Thyroid gland (tissue), 4 donors: ENCODE measurements at regions not wholly inside any gene's neighbourhood (a gene's known extent, or its start where the extent isn't known, plus 50 kb on each side); places are given as distances from the start of the nearest gene placed in this dataset.

ENCODE experiments used
- DNase-seq, 2 donors: peaks; one replicate each; pipeline ENCODE4 v3.0.0-alpha.2; 2019
- H3K27ac ChIP-seq, 3 donors: fragments of 200-600 bp; sonication (generic); 1 replicate in 2 of 3; 2 replicates in 1 of 3; pipeline ENCODE4 v1.5.1; 2016 to 2019; ENCODE audit warnings: mild to moderate bottlenecking in 1 of 3, moderate library complexity in 1 of 3
- H3K27me3 ChIP-seq: fragments of 200-600 bp; sonication (generic); one replicate; pipeline ENCODE4 v1.5.1; 2019
- H3K36me3 ChIP-seq, 2 donors: fragments of 200-600 bp; sonication (generic); one replicate each; pipeline ENCODE4 v1.5.1; 2016 to 2019
- H3K4me1 ChIP-seq, 2 donors: fragments of 200-600 bp; sonication (generic); one replicate each; pipeline ENCODE4 v1.5.1; 2017 to 2019
- H3K4me3 ChIP-seq, 3 donors: fragments of 200-600 bp; sonication (generic); replicated peaks in 1 of 3; 1 replicate in 2 of 3; 2 replicates in 1 of 3; pipeline ENCODE4 v1.5.1; 2016; ENCODE audit warnings: mild to moderate bottlenecking in 1 of 3
- H3K9me3 ChIP-seq: fragments of 200-600 bp; sonication (generic); one replicate; pipeline ENCODE4 v1.5.1; 2017
- CTCF ChIP-seq, 6 experiments: fragments of 200-600 bp in 3 of 6; fragments of 450-650 bp in 3 of 6; sonication (generic) in 3 of 6; IDR thresholded peaks; one replicate each; pipeline ENCODE4 v1.5.1; 2016 to 2019; ENCODE audit warnings: antibody characterized with exemption in 6 of 6, mild to moderate bottlenecking in 2 of 6, inconsistent platforms in 1 of 6, moderate library complexity in 1 of 6
- POLR2A ChIP-seq, 2 donors: fragments of 450-650 bp; IDR thresholded peaks; one replicate each; pipeline ENCODE4 v1.6.1; 2017; ENCODE audit warnings: antibody characterized with exemption in 2 of 2, mild to moderate bottlenecking in 2 of 2, moderate library complexity in 1 of 2
- WGBS, 2 donors: methylation state at CpG; one replicate each; pipeline ENCODE4 v1.1.5; 2017; 5-methylcytosine and 5-hydroxymethylcytosine counted together
- intact Hi-C: fragments of 100-400 bp; cut with DNase I; formaldehyde crosslinking; loops from one replicate; pipeline ENCODE4 v1.15.1; 2023

- no peak overlapping the region for H3K4me3 ChIP-seq
- H3K27ac ChIP-seq = no peak overlapping the region
- no peaks in the 10 kb centered on the region for H3K27me3 ChIP-seq
- no peak for DNase-seq
- H3K36me3 ChIP-seq = no peaks in the 10 kb centered on the region
- intact Hi-C loops = no loop called here
- H3K4me1 ChIP-seq = no peaks in the 10 kb centered on the region
- TF ChIP-seq POLR2A (IDR thresholded peaks at IDR 0.05) (no peak), CTCF (IDR thresholded peaks at IDR 0.05) (no peak)
- H3K9me3 ChIP-seq = no peaks in the 10 kb centered on the region
- 88 to 95% methylated on average over 7 of the region's 7 CpGs for WGBS, 2 donors
Measured at GRCh38 chr22:48323746-48324145, 1503.9 kb downstream of the BRD1 start.

- no peaks in the 10 kb centered on the region for H3K36me3 ChIP-seq
- H3K27me3 ChIP-seq = no peaks in the 10 kb centered on the region
- no peak overlapping the region for H3K4me3 ChIP-seq
- no peak for TF ChIP-seq CTCF (IDR thresholded peaks at IDR 0.05)
- DNase-seq = no peak
- intact Hi-C loops = no loop called here
- no peaks in the 10 kb centered on the region for H3K9me3 ChIP-seq
- WGBS, 2 donors = 95 to 98% methylated on average over 2 of the region's 2 CpGs
- no peak overlapping the region for H3K27ac ChIP-seq
- H3K4me1 ChIP-seq = no peaks in the 10 kb centered on the region
Measured at GRCh38 chr22:48322907-48323306, 1504.8 kb downstream of the BRD1 start.

DNA sequence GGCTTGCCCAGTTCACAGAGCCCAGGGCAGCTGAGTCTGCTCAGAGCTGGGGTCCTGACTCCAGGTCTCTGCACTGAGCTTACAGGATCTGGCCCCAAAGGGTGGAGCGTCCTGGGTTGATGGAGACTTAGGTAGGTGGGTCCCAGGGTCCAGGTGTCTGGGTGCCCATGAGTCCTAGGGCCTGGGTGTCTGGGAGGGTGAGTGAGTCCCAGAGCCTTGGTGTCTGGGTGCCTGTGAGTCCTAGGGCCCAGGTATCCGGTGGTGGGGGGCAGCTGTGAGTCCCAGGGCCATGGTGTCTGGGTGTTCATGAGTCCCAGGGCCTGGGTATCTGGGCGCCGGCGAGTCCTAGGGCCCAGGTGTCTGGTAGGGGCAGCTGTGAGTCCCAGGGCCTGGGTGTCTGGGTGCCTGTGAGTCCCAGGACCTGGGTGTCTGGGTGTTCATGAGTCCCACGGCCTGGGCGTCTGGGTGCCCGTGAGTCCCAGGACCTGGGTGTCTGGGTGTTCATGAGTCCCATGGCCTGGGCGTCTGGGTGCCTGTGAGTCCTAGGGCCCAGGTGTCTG lies 1505.6 kb downstream of the BRD1 start:
- 82 to 91% methylated on average over 2 to 4 of the region's 9 CpGs for WGBS, 2 donors

DNA sequence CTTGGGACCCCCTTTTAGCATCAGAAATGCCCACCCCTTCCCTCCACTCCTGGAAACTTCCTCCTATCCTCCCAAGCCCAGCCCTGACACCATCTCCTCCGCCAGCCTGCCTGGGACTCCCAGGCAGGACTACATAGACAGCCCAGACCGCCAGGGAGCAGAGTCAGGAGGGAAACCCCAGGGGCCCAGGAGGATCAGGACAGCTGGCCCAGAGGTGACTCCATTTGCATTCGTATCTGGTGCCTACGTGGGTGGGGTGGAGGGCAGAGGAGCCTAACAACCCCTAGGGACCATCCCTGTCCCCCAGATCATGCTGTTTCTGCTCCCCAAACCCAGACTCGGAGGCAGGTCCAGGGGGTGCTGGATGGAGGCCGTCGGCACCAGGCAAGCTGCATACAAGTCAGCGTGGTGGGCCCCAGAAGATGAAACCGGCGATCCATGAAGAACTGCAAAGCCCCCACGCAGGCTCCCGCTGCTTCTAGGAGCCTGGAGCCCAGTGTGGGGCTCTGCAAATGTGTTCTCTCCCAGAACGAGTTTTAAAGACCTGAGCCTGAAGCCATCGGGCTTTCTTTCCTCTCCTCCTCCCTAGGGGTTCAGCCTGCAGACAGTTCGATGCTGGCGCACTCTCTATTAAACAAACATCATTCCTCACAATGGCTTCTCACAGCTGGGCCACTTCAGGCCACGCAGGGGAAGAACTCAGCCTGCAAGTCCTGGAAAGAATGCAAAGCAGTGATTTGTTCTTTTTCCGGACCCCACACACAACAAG lies 1506.8 kb downstream of the BRD1 start:
- TF ChIP-seq POLR2A (IDR thresholded peaks at IDR 0.05) = no peak
- TF ChIP-seq CTCF (IDR thresholded peaks at IDR 0.05) = no peak
- no peak for DNase-seq
- Histone ChIP-seq H3K4me3 (no peak overlapping the region), H3K27ac (no peak overlapping the region), H3K27me3 (no peaks in the 10 kb centered on the region), H3K4me1 (no peaks in the 10 kb centered on the region), H3K36me3 (no peaks in the 10 kb centered on the region), H3K9me3 (no peaks in the 10 kb centered on the region)
- 25 to 39% methylated on average over 18 of the region's 18 CpGs for WGBS, 2 donors
- intact Hi-C loops = no loop called here

More for the DNA sequence above, 1505.6 kb downstream of the BRD1 start:
- no peak for TF ChIP-seq CTCF (IDR thresholded peaks at IDR 0.05)
- TF ChIP-seq POLR2A (IDR thresholded peaks at IDR 0.05) = no peak
- intact Hi-C loops = no loop called here
- H3K27ac ChIP-seq = no peak overlapping the region
- no peaks in the 10 kb centered on the region for H3K4me1 ChIP-seq
- H3K36me3 ChIP-seq = no peaks in the 10 kb centered on the region
- H3K4me3 ChIP-seq = no peak overlapping the region
- no peak for DNase-seq
- H3K27me3 ChIP-seq = no peaks in the 10 kb centered on the region
- no peaks in the 10 kb centered on the region for H3K9me3 ChIP-seq

DNA sequence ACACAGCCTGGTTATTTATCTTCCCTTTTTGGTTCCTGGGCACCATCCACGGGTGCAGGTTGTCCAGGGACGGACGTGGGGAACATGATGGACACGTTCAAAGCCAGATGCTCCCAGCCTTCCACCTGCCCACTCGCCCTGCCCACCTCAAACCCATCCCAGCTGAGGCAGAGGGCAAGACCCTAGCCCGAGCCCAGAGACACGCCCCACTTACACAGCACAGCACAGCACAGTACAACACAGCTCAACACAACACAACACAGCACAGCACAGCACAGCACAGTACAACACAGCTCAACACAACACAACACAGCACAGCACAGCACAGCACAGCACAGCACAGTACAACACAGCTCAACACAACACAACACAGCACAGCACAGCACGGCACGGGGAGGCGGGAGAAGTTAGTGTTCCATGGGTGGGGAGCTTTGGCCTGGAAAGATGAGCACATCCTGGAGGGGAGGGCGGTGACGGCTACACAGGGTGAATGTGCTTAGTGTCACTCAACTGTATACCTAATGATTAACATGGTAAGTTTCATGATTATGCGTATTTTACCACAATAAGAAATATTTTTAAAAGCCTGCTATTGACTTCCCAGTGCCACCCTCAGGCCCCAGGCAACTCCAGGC lies 1507.5 kb downstream of the BRD1 start:
- TF ChIP-seq CTCF (IDR thresholded peaks at IDR 0.05) = no peak
- TF ChIP-seq POLR2A (IDR thresholded peaks at IDR 0.05) = no peak
- no peaks in the 10 kb centered on the region for H3K4me1 ChIP-seq
- intact Hi-C loops = no loop called here
- H3K4me3 ChIP-seq = no peak overlapping the region
- H3K36me3 ChIP-seq = no peaks in the 10 kb centered on the region
- 82 to 91% methylated on average over 13 of the region's 13 CpGs for WGBS, 2 donors
- no peak for DNase-seq
- no peak overlapping the region for H3K27ac ChIP-seq
- no peaks in the 10 kb centered on the region for H3K27me3 ChIP-seq
- no peaks in the 10 kb centered on the region for H3K9me3 ChIP-seq
